ENCODE measurements at regions not wholly inside any gene's neighbourhood (a gene's known extent, or its start where the extent isn't known, plus 50 kb on each side); places are given as distances from the start of the nearest gene placed in this dataset.

DNA sequence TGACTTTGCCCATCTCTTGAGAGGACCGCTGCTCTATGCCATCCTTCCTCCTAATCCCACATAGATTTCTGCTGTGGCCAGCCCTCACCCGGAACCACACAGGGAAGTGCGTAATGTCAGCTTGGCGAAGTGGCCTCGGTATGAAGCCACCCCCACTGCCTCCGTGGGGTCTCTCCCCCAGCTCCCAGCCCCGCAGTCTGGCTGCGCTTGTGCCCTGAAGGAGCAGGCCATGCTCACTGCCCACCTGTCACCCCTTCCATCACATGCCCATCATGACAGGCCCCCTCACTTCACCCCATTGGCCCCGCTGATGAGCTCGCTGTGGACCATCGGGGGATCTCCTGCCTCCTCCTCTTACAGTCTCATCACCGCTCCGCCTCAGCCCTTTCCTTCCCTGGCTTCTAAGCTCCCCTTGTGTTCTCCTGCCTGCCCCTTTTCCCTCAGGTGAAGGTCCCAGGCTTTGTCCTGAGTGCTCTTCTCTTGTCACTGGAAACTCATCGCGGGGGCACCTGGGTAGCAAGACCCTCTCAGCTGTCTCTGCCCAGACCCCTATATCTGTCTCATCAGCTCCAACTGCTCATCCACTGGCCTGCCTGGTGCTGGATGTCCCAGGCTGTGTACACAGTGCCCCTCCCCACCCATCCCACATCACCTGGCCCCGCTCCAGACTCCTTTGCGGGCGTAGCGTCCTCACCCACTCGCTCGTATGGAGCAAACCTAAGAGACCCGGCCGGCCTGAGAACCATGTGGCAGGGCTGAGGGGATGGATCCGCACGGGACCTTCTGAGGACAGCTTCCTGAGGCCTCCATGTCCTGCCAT lies 81.7 kb downstream of the GLI2 start:
- Mint-ChIP-seq H3K4me1 (no peaks in the 10 kb centered on the region), H3K9me3 (no peaks in the 10 kb centered on the region), H3K36me3 (ENCODE audit: low read depth) (no peaks in the 10 kb centered on the region), H3K27ac (no peak overlapping the region), H3K4me3 (no peak overlapping the region), H3K27me3 (no peaks in the 10 kb centered on the region)
- DNase-seq: no peak
- ChIA-PET POLR2A (interaction anchor here (0.6 kb wide), 1 partner anchor 255 kb away, joined by 6 read pairs; no protein-coding TSS in a partner anchor), CTCF (no interaction called here)

DNA sequence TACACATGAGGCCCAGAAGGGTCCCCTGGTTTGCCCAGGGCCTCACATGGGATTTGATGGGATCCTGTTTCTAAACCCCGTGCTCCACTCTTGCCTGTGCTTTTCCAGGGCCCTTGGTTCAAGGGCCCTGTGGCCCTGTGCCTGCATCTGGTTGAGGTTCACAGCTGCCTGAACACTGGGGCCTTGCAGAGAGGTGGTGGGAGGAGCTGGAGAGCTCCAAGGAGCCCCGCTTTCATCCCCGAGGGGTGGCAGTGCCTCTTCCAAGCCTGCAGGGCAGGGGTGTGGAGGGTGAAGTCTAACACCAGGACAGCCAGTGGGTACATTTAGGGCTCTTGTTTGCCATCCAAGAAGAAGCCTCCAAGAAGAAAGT lies 82.3 kb downstream of the GLI2 start:
- Mint-ChIP-seq H3K4me3 (no peak overlapping the region), H3K4me1 (no peaks in the 10 kb centered on the region), H3K27me3 (no peaks in the 10 kb centered on the region), H3K36me3 (ENCODE audit: low read depth) (no peaks in the 10 kb centered on the region), H3K27ac (no peak overlapping the region), H3K9me3 (no peaks in the 10 kb centered on the region)
- no peak for DNase-seq
- ChIA-PET POLR2A (no interaction called here), CTCF (no interaction called here)

DNA sequence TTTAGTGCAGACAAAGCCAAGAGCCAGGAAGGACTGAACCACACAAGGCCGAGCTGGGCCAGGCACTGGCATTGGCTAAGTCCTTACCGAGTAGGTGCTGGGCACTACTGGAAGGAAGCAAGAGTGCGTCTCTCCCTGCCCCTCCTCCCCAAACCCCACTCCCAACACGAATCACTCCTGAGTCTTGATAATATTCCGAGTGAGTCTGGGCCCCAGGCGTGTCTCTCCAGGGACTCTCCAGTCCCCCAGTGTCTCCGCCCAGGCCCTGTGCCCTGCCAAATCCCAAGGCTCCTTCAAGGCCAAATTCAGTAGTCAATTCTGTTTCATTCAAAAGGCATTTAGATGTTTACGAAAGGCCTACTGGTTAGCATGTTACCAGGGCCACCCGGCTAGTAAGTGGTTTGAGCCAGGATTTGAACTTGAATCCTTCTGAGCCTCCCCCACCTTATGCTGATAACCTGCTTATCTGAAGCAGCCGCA lies 82.8 kb downstream of the GLI2 start:
- Mint-ChIP-seq H3K9me3 (no peaks in the 10 kb centered on the region), H3K4me3 (no peak overlapping the region), H3K36me3 (ENCODE audit: low read depth) (no peaks in the 10 kb centered on the region), H3K4me1 (no peaks in the 10 kb centered on the region), H3K27ac (no peak overlapping the region), H3K27me3 (no peaks in the 10 kb centered on the region)
- POLR2A ChIA-PET: no interaction called here
- CTCF ChIA-PET: no interaction called here
- no peak for DNase-seq

DNA sequence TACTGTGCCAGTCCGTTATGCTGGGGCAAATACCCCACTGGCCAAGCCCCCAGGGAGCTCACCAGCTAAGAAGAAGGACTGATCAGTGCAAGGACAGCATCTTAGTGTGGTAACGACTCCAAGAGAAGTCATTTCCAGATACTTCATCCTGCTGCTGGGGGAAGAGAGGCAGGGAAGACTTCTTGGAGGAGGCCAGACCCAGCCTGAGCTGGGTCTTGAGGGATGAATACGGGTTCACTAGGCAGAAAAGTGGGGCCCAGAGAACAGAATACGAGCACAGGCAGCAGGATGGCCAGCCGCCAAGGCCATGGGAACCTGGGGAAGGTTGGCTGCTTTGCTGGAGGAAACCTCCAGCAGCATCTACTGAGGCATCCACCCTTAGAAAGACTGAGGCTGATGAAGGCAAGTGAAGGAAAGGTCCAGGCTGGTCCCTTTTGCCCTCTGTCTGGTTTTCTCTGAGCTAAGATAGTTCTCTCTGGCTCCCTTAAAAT lies 84.1 kb downstream of the GLI2 start:
- Mint-ChIP-seq H3K27me3 (no peaks in the 10 kb centered on the region), H3K36me3 (ENCODE audit: low read depth) (no peaks in the 10 kb centered on the region), H3K27ac (no peak overlapping the region), H3K4me3 (no peak overlapping the region), H3K9me3 (no peaks in the 10 kb centered on the region), H3K4me1 (no peaks in the 10 kb centered on the region)
- ChIA-PET CTCF (no interaction called here), POLR2A (no interaction called here)
- DNase-seq: no peak

DNA sequence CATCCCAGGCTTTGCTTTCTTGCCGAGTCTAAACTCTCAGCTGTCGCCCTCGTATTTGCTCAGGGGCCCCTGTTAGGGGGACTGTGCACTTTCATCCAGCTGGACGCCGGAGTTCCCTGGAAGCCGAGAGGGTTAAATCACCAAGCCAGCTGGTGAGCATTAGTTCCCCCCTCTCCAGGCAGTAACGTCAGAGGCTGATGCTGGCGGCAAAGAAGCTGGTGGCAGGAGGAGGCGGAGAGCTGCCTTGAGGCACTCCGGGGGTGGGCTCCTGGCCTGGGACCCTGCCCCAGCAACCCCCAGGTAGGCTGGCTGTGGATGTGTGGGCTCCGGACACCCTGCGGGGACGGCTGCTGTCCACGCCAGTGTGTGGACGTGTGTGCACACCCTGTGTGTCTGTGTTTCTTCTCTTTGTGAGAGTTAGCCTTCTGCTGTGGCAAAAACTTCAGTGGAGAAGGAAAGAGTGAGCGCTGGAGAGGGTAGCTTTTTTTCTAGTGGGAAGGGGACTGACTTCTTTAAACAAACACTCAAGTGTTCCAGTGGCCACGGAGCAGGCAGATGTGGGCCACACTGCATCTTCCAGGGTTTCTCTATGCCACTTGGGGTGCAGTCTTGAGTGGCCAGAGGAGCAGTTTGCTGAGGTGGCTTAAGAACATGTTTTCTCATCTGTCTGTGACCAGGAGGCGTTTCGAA lies 84.7 kb downstream of the GLI2 start:
- H3K36me3 Mint-ChIP-seq (ENCODE audit: low read depth): no peaks in the 10 kb centered on the region
- no peaks in the 10 kb centered on the region for H3K27me3 Mint-ChIP-seq
- CTCF ChIA-PET: no interaction called here
- no peak overlapping the region for H3K4me3 Mint-ChIP-seq
- no peaks in the 10 kb centered on the region for H3K9me3 Mint-ChIP-seq
- H3K27ac Mint-ChIP-seq: no peak overlapping the region
- H3K4me1 Mint-ChIP-seq: no peaks in the 10 kb centered on the region
- no peak for DNase-seq
- POLR2A ChIA-PET: no interaction called here

DNA sequence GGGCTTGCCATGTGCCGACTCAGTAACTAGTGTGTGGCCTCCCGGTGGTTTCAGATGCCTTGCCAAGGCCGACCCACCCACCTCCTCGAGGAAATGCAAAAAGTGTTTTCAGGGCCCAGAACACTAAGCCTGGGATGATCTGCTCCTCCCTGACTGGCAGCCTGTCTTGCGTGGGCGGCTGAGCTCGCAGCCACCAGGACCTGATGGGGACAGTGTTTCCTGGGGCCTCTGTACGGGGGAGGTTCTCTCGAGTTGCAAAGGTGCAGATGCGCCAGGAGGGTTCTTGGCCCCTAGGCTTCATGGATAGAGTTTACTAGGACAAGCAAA lies 85.2 kb downstream of the GLI2 start:
- Mint-ChIP-seq H3K27me3 (no peaks in the 10 kb centered on the region), H3K36me3 (ENCODE audit: low read depth) (no peaks in the 10 kb centered on the region), H3K27ac (no peak overlapping the region), H3K4me3 (no peak overlapping the region), H3K4me1 (no peaks in the 10 kb centered on the region), H3K9me3 (no peaks in the 10 kb centered on the region)
- no peak for DNase-seq
- POLR2A ChIA-PET: no interaction called here
- CTCF ChIA-PET: no interaction called here

DNA sequence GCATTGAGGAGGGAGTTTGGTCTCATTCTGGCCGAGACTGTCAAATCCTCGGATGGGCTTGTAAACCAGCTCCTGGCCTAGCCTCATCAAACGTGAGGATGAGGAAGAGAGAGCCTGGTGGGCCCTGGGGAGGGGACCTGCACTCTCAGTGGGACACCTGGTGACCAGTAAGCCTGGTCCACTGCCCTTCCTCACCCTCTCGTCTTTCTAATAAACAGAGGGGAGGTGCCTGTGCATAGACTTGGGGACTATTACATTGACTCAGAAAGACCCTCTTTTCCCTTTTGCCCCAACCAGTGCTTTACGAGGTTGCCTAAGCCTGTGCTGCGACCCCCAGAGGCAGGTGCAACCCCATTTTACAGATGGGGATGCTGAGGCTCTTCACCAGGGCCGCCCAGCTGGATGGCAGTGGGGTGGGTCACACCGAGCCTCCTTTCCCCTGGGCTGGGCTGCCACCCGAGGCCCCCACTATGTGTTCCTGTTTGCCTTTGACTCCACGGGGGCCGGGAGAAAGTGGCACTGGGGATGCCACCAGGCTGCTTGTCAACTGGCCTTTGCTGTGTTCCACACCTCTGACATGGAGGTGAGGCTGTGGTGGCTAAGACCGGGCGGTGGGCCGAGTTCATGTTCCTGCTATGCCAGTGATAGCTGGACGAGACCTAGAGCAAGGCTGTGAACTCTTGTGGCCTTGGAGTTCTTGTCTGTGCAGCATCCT lies 85.9 kb downstream of the GLI2 start:
- H3K27ac Mint-ChIP-seq: no peak overlapping the region
- H3K4me3 Mint-ChIP-seq: no peak overlapping the region
- ChIA-PET CTCF (interaction anchor here (0.6 kb wide), 1 partner anchor 863 kb away, joined by 3 read pairs; no protein-coding TSS in a partner anchor), POLR2A (no interaction called here)
- DNase-seq: no peak
- H3K9me3 Mint-ChIP-seq: no peaks in the 10 kb centered on the region
- H3K27me3 Mint-ChIP-seq: no peaks in the 10 kb centered on the region
- no peaks in the 10 kb centered on the region for H3K36me3 Mint-ChIP-seq (ENCODE audit: low read depth)
- H3K4me1 Mint-ChIP-seq: no peaks in the 10 kb centered on the region

DNA sequence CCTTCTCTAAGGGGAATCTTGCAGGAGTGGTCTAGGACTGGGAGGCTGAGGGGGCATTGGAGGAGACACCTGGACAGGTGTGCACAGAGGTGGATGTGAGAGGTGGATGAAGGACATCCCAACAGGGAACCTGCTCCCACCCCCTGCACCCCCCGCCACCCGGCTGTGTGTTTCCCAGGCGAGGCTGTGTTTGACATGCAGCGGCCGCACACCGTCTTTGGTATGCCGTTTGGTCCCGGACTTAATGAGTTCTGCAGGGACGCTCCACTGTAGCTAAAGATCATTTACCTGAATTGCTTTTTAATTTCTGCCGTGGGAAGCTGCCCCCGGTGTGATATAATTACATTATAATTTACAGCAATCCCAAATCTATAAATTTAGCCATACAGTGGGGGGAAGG lies 87.3 kb downstream of the GLI2 start:
- Mint-ChIP-seq H3K27me3 (no peaks in the 10 kb centered on the region), H3K36me3 (ENCODE audit: low read depth) (no peaks in the 10 kb centered on the region), H3K9me3 (no peaks in the 10 kb centered on the region), H3K27ac (no peak overlapping the region), H3K4me1 (no peaks in the 10 kb centered on the region), H3K4me3 (no peak overlapping the region)
- CTCF ChIA-PET: interaction anchor here (1.4 kb wide), 1 partner anchor 9 kb away, joined by 3 read pairs; no protein-coding TSS in a partner anchor
- POLR2A ChIA-PET: no interaction called here
- DNase-seq: no peak

DNA sequence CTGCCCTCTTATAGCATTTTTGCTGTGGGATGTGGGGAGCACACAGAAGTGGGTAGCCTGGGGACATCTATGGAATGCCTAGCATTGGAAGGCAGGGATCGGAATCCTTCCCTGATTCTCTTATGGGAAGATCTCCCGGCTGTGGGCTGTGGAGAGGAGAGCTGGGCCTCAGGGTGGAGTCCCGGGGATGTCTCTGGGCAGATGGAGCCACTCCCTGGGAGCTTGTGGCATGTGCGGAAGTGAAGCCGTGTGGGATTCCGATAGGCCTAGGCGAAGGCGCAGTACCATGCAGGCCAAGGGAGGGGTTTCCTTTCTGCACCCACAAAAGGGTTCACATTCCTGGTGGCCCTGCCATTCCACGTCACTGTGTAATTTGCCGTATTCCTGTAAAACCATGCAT lies 87.9 kb downstream of the GLI2 start:
- POLR2A ChIA-PET: no interaction called here
- Mint-ChIP-seq H3K4me1 (no peaks in the 10 kb centered on the region), H3K27me3 (no peaks in the 10 kb centered on the region), H3K27ac (no peak overlapping the region), H3K9me3 (no peaks in the 10 kb centered on the region), H3K36me3 (ENCODE audit: low read depth) (no peaks in the 10 kb centered on the region), H3K4me3 (no peak overlapping the region)
- no peak for DNase-seq
- CTCF ChIA-PET: interaction anchor here (1.4 kb wide), 1 partner anchor 10 kb away, joined by 3 read pairs; no protein-coding TSS in a partner anchor

DNA sequence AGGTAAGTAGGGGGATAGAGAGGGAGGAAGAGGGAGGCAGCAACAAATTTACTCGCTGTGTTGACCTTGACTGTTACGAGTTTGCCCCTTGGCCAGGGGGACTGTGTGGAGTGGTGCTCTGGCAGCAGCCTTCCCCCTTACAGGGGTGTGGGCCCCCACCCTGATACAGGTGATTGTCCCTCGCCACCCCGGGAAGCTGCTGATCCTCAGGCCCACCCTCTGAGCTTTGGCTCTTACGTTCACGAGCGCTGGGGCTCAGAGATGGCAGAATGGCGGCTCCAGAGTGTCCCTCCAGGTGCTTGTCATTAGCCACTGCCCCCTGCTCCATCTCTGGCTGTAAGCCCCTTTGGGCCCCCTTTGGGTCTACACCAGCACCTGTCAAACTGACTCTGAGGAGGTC lies 88.6 kb downstream of the GLI2 start:
- Mint-ChIP-seq H3K9me3 (no peaks in the 10 kb centered on the region), H3K27ac (no peak overlapping the region), H3K4me1 (no peaks in the 10 kb centered on the region), H3K4me3 (no peak overlapping the region), H3K27me3 (no peaks in the 10 kb centered on the region), H3K36me3 (ENCODE audit: low read depth) (no peaks in the 10 kb centered on the region)
- ChIA-PET CTCF (interaction anchor here (0.6 kb wide), 1 partner anchor 14 kb away, joined by 3 read pairs; no protein-coding TSS in a partner anchor), POLR2A (no interaction called here)
- no peak for DNase-seq

DNA sequence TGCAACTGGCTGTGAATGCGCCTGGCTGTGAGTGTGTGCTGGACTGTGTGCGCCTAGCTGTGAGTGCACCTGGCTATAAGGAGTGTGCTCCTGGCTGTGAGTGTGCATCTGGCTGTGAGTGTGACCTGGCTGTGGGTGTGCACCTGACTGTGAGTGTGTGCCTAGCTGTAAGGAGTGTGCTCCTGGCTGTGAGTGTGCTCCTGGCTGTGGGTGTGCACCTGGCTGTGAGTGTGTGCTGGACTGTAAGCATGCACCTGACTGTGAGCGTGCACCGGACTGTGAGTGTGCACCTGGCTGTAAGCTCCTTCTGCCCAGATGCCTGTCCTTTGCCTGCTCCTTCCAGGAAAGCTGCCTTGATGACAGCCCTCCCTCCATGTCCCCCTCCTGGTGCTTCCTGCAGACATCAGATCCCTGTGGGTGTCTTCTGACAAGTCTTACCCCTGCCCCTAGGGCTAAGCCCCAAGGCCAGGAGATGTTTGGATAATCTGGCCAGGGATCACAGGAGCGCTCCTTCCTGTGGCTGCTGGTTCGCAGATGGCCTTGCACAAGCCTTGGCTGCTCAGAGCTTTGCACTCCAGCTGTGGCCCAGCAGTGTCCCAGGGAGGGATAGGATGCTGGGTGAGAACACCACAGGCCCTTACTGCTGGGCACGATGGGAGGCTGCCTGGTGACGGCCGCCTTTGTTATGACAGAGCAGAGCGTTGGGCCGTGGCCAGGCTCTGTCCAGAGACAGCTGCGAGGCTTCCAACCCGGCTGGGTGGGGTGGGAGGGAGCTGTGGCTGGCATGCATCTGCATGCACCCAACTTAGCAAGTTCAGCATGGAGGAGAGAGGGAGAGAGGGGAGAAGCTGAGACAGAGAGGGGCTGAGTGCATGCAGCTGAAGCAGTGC lies 89.9 kb downstream of the GLI2 start:
- Mint-ChIP-seq H3K36me3 (ENCODE audit: low read depth) (no peaks in the 10 kb centered on the region), H3K4me3 (no peak overlapping the region), H3K4me1 (no peaks in the 10 kb centered on the region), H3K27me3 (no peaks in the 10 kb centered on the region), H3K27ac (no peak overlapping the region), H3K9me3 (no peaks in the 10 kb centered on the region)
- CTCF ChIA-PET: no interaction called here
- no peak for DNase-seq
- POLR2A ChIA-PET: no interaction called here

DNA sequence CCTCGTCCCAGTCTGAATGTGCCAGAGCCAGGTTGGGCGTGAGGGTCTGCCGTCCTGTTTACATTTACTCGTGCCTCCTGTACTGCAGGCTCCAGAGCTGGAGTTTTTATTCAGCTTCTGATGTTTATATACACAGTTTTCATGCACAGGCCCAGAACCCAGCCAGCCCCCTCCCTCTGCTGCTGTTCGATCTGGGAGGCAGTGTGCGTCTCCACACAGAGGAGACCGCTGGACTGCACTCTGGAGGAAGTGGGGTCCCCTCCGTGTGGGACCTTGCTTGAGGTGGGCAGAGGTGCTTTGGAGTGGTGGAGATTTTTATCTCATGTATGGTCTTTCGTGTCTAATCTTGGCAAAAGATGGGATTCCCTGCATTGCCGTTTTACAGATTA lies 90.6 kb downstream of the GLI2 start:
- ChIA-PET POLR2A (no interaction called here), CTCF (no interaction called here)
- no peak for DNase-seq
- Mint-ChIP-seq H3K4me1 (no peaks in the 10 kb centered on the region), H3K9me3 (no peaks in the 10 kb centered on the region), H3K27ac (no peak overlapping the region), H3K36me3 (ENCODE audit: low read depth) (no peaks in the 10 kb centered on the region), H3K4me3 (no peak overlapping the region), H3K27me3 (no peaks in the 10 kb centered on the region)

All from activated CD4-positive, alpha-beta T cell treated with anti-CD3 and anti-CD28 coated beads, Interleukin-2, amount 10 ng/mL, durations not matched to agents 7 days and 5 days (primary cell).